Head of caudate nucleus (tissue), 42 donors: ENCODE measurements at regions not wholly inside any gene's neighbourhood (a gene's known extent, or its start where the extent isn't known, plus 50 kb on each side); places are given as distances from the start of the nearest gene placed in this dataset.
"Not testable (repeated sequence)": the region's sequence is repeated elsewhere in the genome, so short reads cannot be mapped to it uniquely, and the experiment has no call there.

ENCODE experiments used
- DNase-seq, 42 donors: peaks; one replicate each; pipeline versions ENCODE4 v3.0.0 to v3.0.0-alpha.2; 2020 to 2021; ENCODE audit warnings: mixed read lengths in 7 of 42
- intact Hi-C: fragments of 100-400 bp; cut with DNase I; formaldehyde crosslinking; loops from one replicate; pipeline ENCODE4 v1.15.0; 2022

DNA sequence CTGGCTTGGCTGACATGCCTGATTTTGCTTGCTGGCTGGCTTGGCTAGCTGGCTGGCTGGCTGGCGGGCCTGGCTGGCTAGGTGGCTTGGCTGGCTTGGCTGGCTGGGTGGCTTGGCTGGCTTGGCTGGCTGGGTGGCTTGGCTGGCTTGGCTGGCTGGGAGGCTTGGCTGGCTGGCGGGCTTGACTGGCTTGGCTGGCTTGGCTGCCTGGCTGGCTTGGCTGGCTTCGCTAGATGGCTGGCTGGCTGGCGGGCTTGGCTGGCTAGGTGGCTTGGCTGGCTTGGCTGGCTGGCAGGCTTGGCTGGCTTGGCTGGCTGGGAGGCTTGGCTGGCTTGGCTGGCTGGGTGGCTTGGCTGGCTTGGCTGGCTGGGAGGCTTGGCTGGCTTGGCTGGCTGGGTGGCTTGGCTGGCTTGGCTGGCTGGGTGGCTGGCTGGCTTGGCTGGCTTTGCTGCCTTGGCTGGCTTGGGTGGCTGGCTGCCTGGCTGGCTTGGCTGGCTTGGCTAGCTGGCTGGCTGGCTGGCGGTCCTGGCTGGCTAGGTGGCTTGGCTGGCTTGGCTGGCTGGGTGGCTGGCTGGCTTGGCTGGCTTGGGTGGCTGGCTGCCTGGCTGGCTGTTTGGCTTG lies 2827.0 kb downstream of the RPIA start:
- intact Hi-C loops: not testable (repeated sequence)
- DNase-seq: peak in 2 of 42 donors; percentile 9 to 30

DNA sequence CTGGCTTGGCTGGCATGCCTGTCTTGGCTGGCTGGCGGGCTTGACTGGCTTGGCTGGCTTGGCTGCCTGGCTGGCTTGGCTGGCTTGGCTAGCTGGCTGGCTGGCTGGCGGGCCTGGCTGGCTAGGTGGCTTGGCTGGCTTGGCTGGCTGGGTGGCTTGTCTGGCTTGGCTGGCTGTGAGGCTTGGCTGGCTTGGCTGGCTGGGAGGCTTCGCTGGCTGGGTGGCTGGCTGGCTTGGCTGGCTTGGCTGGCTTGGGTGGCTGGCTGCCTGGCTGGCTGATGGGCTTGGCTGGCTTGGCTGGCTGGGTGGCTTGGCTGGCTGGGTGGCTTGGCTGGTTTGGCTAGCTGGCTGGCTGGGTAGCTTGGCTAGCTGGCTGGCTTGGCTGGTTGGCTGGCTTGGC lies 2827.9 kb downstream of the RPIA start:
- intact Hi-C loops: not testable (repeated sequence)
- peak in 2 of 42 donors; percentile 3 to 8 for DNase-seq

DNA sequence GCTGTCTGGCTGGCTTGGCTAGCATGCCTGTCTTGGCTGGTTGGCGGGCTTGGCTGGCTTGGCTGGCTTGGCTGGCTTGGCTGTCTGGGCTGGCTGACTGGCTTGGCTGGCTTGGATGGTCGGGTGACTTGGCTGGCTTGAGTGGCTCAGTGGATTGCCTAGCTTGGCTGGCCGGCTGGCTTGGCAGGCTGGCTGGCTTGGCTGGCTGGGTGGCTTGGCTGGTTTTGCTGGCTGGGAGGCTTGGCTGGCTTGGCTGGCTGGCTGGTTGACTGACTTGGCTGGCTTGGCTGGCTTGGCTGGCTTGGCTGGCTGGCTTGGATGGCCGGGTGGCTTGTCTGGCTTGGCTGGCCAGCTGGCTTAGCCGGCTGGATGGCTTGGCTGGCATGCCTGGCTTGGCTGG lies 2828.4 kb downstream of the RPIA start:
- peak in 2 of 42 donors; percentile 8 to 22 for DNase-seq

GRCh38 chr2:91520523-91520922 lies 2829.1 kb downstream of the RPIA start:
- intact Hi-C loops: not testable (repeated sequence)
- DNase-seq: peak in 2 of 42 donors; percentile 7 to 16

More for the DNA sequence above, 2828.4 kb downstream of the RPIA start:
- intact Hi-C loops: not testable (repeated sequence)

- DNase-seq, intact Hi-C loops: not testable (repeated sequence)
Observed at GRCh38 chr2:91520972-91521535, 2829.6 kb downstream of the RPIA start.

- DNase-seq, intact Hi-C loops: not testable (repeated sequence)
Observed at GRCh38 chr2:91521944-91522343, 2830.5 kb downstream of the RPIA start.

- DNase-seq: peak in 2 of 42 donors; percentile 4 to 7
- intact Hi-C loops: not testable (repeated sequence)
Observed at GRCh38 chr2:91522877-91523276, 2831.4 kb downstream of the RPIA start.

- peak in 4 of 42 donors; percentile 3 to 14 (median 8) for DNase-seq
- intact Hi-C loops: not testable (repeated sequence)
Observed at GRCh38 chr2:91523751-91524150, 2832.3 kb downstream of the RPIA start.

DNA sequence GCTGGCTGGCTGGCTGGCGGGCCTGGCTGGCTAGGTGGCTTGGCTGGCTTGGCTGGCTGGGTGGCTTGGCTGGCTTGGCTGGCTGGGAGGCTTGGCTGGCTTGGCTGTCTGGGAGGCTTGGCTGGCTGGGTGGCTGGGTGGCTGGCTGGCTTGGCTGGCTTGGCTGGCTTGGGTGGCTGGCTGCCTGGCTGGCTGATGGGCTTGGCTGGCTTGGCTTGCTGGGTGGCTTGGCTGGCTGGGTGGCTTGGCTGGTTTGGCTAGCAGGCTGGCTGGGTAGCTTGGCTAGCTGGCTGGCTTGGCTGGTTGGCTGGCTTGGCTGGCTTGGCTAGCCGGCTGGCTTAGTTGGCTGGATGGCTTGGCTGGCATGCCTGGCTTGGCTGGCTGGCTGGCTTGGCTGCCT lies 2834.1 kb downstream of the RPIA start:
- DNase-seq: peak in 4 of 42 donors; percentile 5 to 9 (median 7)
- intact Hi-C loops: not testable (repeated sequence)

- intact Hi-C loops: not testable (repeated sequence)
- DNase-seq: peak in 1 of 42 donors; percentile 6
Observed at GRCh38 chr2:91526083-91526482, 2834.6 kb downstream of the RPIA start.

DNA sequence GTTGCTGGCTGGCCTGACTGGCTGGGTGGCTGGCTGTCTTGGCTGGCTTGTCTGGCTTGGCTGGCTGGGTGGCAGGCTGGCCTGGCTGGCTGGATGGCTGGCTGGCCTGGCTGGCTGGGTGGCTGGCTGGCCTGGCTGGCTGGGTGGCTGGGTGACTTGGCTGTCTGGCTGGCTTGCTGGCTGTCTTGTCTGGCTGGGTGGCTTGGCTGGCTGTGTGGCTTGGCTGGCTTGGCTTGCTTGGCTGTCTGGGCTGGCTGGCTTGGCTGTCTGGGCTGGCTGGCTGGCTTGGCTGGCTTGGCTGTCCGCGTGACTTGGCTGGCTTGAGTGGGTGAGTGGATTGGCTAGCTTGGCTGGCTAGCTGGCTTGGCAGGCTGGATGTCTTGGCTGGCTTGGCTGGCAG lies 2835.6 kb downstream of the RPIA start:
- intact Hi-C loops: not testable (repeated sequence)

DNA sequence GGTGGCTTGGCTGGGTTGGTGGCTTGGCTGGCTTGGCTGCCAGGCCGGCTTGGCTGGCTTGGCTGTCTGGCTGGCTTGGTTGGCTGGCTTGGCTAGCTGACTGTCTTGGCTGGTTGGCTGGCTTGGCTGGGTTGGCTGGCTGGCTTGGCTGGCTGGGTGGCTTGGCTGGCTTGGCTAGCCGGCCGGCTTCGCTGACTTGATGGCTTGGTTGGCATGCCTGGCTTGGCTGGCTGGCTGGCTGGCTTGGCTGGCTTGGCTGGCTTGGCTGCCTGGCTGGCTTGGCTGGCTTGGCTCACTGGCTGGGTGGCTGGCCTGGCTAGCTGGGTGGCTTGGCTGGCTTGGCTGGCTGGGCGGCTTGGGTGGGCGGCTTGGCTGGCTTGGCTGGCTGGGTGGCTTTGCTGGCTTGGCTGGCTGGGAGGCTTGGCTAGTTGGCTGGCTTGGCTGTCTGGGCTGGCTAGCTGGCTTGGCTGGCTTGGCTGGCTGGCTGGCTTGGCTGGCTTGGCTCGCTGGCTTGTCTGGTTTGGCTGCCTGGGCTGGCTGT lies 2836.1 kb downstream of the RPIA start:
- peak in 5 of 42 donors; percentile 5 to 45 (median 16) for DNase-seq
- intact Hi-C loops: not testable (repeated sequence)

More for the DNA sequence above, 2835.6 kb downstream of the RPIA start:
- peak in 3 of 42 donors; percentile 5 to 12 (median 5) for DNase-seq

GRCh38 chr2:91528361-91528760 lies 2836.9 kb downstream of the RPIA start:
- intact Hi-C loops: not testable (repeated sequence)
- DNase-seq: peak in 6 of 42 donors; percentile 7 to 35 (median 10)

- peak in 1 of 42 donors; percentile 7 for DNase-seq
- intact Hi-C loops: not testable (repeated sequence)
Observed at GRCh38 chr2:91536109-91536508, 2844.6 kb downstream of the RPIA start.

DNA sequence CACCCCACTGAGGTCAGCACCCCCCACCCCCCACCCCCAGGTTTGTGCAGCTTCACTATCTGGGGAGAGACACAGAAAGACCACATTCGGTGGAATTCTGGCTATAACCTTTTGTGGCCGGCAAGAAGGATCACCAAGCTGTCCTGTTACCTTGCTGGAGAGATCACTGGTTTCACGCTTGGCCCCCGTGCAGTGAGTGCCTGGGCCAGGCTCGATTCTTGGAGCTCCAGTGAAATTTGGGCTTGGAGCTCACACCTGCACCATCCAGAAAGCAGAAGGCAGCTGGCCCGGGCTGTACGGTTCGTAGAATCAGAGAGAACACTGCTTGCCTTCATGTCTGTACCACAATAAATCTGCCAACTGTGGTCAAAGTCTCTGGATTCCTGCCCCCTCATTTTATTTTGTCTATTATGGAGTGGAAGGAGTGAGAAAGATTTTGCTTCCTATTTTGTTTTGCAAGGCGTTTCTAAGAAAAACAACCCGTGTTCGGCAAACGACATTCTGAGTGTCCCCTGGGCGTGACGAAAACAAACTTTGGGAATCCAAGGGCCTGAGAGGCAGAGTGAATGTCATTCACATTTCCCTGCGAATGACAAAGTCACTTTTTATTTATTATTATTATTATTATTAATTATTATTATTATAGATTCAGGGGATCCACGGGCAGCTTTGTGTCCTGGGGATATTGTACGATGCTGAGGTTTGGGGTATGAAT lies 2845.2 kb downstream of the RPIA start:
- intact Hi-C loops: not testable (repeated sequence)
- peak in 1 of 42 donors; percentile 28 for DNase-seq

DNA sequence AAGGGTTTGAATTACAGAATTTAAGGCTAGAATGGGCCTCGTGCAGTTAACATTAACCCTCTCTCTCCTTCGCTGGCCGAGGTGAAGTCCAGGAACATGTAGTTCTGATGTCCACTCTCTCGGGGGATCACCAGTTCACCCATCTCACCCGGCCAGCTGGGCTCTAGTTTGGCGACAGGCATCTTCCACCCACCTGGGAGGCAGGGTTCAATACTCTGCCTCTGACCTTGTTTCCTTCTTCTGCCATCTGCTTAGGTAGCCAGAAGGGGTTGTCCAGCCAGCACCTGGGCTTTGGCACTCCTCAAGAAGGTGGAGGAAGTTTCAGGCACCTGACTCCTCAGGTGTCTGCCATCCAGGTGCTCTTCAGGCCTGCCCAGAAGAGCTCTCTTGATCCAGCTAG lies 2857.8 kb downstream of the RPIA start:
- peak in 4 of 42 donors; percentile 2 to 40 (median 35) for DNase-seq
- intact Hi-C loops: not testable (repeated sequence)

- DNase-seq, intact Hi-C loops: not testable (repeated sequence)
Observed at GRCh38 chr2:91558234-91558633, 2866.8 kb downstream of the RPIA start.

- intact Hi-C loops, DNase-seq: not testable (repeated sequence)
Observed at GRCh38 chr2:91559269-91559668, 2867.8 kb downstream of the RPIA start.

DNA sequence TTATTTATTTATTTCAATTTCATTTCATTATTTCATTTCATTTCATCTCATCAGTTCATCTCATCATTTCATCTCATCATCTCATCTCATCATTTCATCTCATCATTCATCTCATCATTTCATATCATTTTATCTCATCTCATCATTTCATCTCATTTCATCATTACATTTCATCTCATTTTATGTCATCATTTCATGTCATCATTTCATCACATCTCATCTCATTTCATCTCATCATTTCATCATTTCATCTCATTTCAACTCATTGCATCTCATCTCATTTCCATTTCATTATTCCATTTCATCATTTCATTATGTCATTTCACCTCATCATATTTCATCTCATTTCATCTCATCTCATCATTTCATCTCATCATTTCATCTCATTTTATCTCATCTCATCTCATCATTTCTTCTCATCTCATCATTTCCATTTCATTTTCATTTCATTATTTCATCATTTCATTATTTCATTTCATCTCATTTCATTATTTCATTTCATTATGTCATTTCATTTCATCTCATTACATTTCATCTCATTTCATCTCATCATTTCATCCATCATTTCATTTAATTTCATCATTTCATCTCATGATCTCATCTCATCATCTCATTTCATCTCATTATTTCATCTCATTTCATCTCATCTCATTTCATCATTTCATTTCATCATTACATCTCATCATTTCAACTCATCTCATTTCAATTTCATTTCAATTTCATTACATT lies 2868.6 kb downstream of the RPIA start:
- intact Hi-C loops, DNase-seq: not testable (repeated sequence)
